Tibial artery (tissue), 4 donors: ENCODE measurements at regions not wholly inside any gene's neighbourhood (a gene's known extent, or its start where the extent isn't known, plus 50 kb on each side); places are given as distances from the start of the nearest gene placed in this dataset.

ENCODE experiments used
- DNase-seq, 2 donors: peaks; one replicate each; pipeline ENCODE4 v3.0.0-alpha.2; 2019
- H3K27ac ChIP-seq, 2 donors: fragments of 200-600 bp; sonication (generic) in 1 of 2; 1 replicate in 1 of 2; 2 replicates in 1 of 2; pipeline ENCODE4 v1.5.1; 2018 to 2019; ENCODE audit warnings: mild to moderate bottlenecking in 1 of 2
- H3K27me3 ChIP-seq, 2 donors: fragments of 200-600 bp; sonication (generic) in 1 of 2; one replicate each; pipeline versions ENCODE4 v1.5.1 to v1.6.0; 2016 to 2019
- H3K36me3 ChIP-seq, 3 donors: fragments of 200-600 bp; sonication (generic) in 2 of 3; one replicate each; pipeline ENCODE4 v1.5.1; 2016 to 2019; ENCODE audit warnings: mild to moderate bottlenecking in 2 of 3
- H3K4me1 ChIP-seq, 4 donors: fragments of 200-600 bp; sonication (generic) in 2 of 4; 1 replicate in 3 of 4; 2 replicates in 1 of 4; pipeline ENCODE4 v1.5.1; 2016 to 2019
- H3K4me3 ChIP-seq, 2 donors: fragments of 200-600 bp; sonication (generic) in 1 of 2; 1 replicate in 1 of 2; 2 replicates in 1 of 2; pipeline ENCODE4 v1.5.1; 2018 to 2019; ENCODE audit warnings: mild to moderate bottlenecking in 2 of 2
- H3K9me3 ChIP-seq, 3 donors: fragments of 200-600 bp; sonication (generic) in 1 of 3; one replicate each; pipeline ENCODE4 v1.5.1; 2016 to 2019
- CTCF ChIP-seq, 2 experiments: fragments of 200-600 bp in 1 of 2; fragments of 450-650 bp in 1 of 2; IDR thresholded peaks; one replicate each; pipeline ENCODE4 v1.5.1; 2017 to 2019; ENCODE audit warnings: antibody characterized with exemption in 2 of 2, mild to moderate bottlenecking in 1 of 2, moderate library complexity in 1 of 2
- intact Hi-C: fragments of 100-400 bp; cut with DNase I; formaldehyde crosslinking; loops from one replicate; pipeline ENCODE4 v1.15.0; 2023; ENCODE audit warnings: low total_unique reads

GRCh38 chr5:123949043-123949804 lies 437.2 kb downstream of the CSNK1G3 start:
- DNase-seq = no peak
- Histone ChIP-seq H3K36me3 (no peaks in the 10 kb centered on the region), H3K27ac (no peak overlapping the region), H3K9me3 (no peaks in the 10 kb centered on the region), H3K4me3 (no peak overlapping the region), H3K4me1 (no peaks in the 10 kb centered on the region), H3K27me3 (no peaks in the 10 kb centered on the region)
- no peak for TF ChIP-seq CTCF (IDR thresholded peaks at IDR 0.05)
- intact Hi-C loops = no loop called here

- no peak for DNase-seq
- no peak for TF ChIP-seq CTCF (IDR thresholded peaks at IDR 0.05)
- no peaks in the 10 kb centered on the region for H3K27me3 ChIP-seq
Observed at GRCh38 chr5:123947797-123948196, 435.8 kb downstream of the CSNK1G3 start.

GRCh38 chr5:123945548-123945947 lies 433.6 kb downstream of the CSNK1G3 start:
- Histone ChIP-seq H3K27ac (no peak overlapping the region), H3K4me1 (no peaks in the 10 kb centered on the region), H3K9me3 (peaks cover 0 to 6% (median 5%) of the 10 kb centered on the region in 3 donors), H3K36me3 (no peaks in the 10 kb centered on the region), H3K4me3 (no peak overlapping the region), H3K27me3 (no peaks in the 10 kb centered on the region)
- intact Hi-C loops = no loop called here
- no peak for DNase-seq
- TF ChIP-seq CTCF (IDR thresholded peaks at IDR 0.05) = no peak

More at GRCh38 chr5:123947797-123948196, 435.8 kb downstream of the CSNK1G3 start:
- intact Hi-C loops = no loop called here
- no peak overlapping the region for H3K27ac ChIP-seq
- no peaks in the 10 kb centered on the region for H3K36me3 ChIP-seq
- H3K9me3 ChIP-seq = no peaks in the 10 kb centered on the region
- no peak overlapping the region for H3K4me3 ChIP-seq
- no peaks in the 10 kb centered on the region for H3K4me1 ChIP-seq

- Histone ChIP-seq H3K9me3 (peaks cover 0 to 6% (median 5%) of the 10 kb centered on the region in 3 donors), H3K4me1 (no peaks in the 10 kb centered on the region), H3K4me3 (no peak overlapping the region), H3K27me3 (no peaks in the 10 kb centered on the region), H3K27ac (no peak overlapping the region), H3K36me3 (no peaks in the 10 kb centered on the region)
- TF ChIP-seq CTCF (IDR thresholded peaks at IDR 0.05) = no peak
- intact Hi-C loops = no loop called here
- no peak for DNase-seq
Observed at GRCh38 chr5:123943151-123943550, 431.2 kb downstream of the CSNK1G3 start.

- intact Hi-C loops = no loop called here
- no peaks in the 10 kb centered on the region for H3K4me1 ChIP-seq
- H3K27ac ChIP-seq = no peak overlapping the region
- no peak for DNase-seq
- no peak overlapping the region for H3K4me3 ChIP-seq
- H3K27me3 ChIP-seq = no peaks in the 10 kb centered on the region
- no peak for TF ChIP-seq CTCF (IDR thresholded peaks at IDR 0.05)
- no peaks in the 10 kb centered on the region for H3K36me3 ChIP-seq
- peaks cover 0 to 18% (median 16%) of the 10 kb centered on the region in 3 donors for H3K9me3 ChIP-seq
Observed at GRCh38 chr5:123940416-123940815, 428.4 kb downstream of the CSNK1G3 start.
